ENCODE measurements at regions not wholly inside any gene's neighbourhood (a gene's known extent, or its start where the extent isn't known, plus 50 kb on each side); places are given as distances from the start of the nearest gene placed in this dataset.

GRCh38 chr4:60884587-60884986, 315.5 kb upstream of the ADGRL3 start:
- TF ChIP-seq CTCF (IDR thresholded peaks at IDR 0.05) (no peak), POLR2A (IDR thresholded peaks at IDR 0.05) (no peak), POLR2AphosphoS5 (IDR thresholded peaks at IDR 0.05) (no peak)

Measured in sigmoid colon (tissue), 4 donors.